ENCODE measurements at regions not wholly inside any gene's neighbourhood (a gene's known extent, or its start where the extent isn't known, plus 50 kb on each side); places are given as distances from the start of the nearest gene placed in this dataset.

DNA sequence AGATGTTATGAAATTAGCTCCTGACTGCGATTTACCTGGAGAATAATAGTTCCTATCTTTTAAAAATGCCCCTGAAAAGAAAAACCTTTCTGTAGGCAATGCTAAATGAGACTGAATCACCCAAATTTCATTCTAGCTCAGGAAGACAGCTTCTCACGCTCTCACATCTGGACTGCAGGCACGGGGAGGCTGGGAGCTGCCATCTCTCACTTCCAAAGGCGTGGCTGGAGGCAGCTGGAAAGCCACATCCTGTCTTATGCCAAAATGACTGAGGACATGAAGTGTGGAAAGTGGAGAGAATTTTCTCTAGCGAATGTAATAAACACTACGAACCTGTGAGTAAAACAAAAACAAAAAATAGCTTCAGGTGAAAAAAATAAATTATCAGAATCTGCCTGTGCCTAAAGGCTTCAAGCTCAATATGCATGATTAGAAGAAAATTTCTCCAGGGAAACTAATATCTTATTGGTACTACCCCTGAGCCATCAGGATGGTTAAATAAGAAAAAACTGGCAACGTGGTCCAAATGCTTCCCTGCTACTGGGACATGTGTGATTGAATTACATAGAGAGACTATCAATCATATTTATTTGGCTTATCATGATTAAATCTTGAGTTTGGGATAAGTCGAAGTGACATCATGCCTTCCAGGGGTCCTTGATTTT lies 58.1 kb upstream of the UBL3 start:
- Histone ChIP-seq H3K36me3 (ENCODE audit: insufficient read depth, low read length) (no peaks in the 10 kb centered on the region), H3K9me3 (ENCODE audit: control insufficient read depth in 1 of 2, insufficient read depth in 1 of 2, low read length in 2 of 2) (no peaks in the 10 kb centered on the region), H3K4me3 (ENCODE audit: low read length) (no peak overlapping the region), H3K4me1 (ENCODE audit: insufficient read depth, low read length) (peaks cover 2% of the 10 kb centered on the region), H3K27ac (ENCODE audit: low read depth in 1 of 2, low read length in 2 of 2) (no peak overlapping the region), H3K27me3 (ENCODE audit: control insufficient read depth in 1 of 2, insufficient read depth in 2 of 2, low read length in 2 of 2) (no peaks in the 10 kb centered on the region)
- Mint-ChIP-seq H3K4me1 (ENCODE audit: low read depth) (peaks cover 6% of the 10 kb centered on the region), H3K36me3 (ENCODE audit: low read depth) (no peaks in the 10 kb centered on the region), H3K27ac (no peak overlapping the region), H3K27me3 (no peaks in the 10 kb centered on the region), H3K4me3 (no peak overlapping the region), H3K9me3 (no peaks in the 10 kb centered on the region)
- TF ChIP-seq, protein P1, sequence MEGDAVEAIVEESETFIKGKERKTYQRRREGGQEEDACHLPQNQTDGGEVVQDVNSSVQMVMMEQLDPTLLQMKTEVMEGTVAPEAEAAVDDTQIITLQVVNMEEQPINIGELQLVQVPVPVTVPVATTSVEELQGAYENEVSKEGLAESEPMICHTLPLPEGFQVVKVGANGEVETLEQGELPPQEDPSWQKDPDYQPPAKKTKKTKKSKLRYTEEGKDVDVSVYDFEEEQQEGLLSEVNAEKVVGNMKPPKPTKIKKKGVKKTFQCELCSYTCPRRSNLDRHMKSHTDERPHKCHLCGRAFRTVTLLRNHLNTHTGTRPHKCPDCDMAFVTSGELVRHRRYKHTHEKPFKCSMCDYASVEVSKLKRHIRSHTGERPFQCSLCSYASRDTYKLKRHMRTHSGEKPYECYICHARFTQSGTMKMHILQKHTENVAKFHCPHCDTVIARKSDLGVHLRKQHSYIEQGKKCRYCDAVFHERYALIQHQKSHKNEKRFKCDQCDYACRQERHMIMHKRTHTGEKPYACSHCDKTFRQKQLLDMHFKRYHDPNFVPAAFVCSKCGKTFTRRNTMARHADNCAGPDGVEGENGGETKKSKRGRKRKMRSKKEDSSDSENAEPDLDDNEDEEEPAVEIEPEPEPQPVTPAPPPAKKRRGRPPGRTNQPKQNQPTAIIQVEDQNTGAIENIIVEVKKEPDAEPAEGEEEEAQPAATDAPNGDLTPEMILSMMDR (IDR thresholded peaks at IDR 0.05): no peak
- ChIA-PET POLR2A (interaction anchor here (0.6 to 2.2 kb wide), 3 partner anchors 10 to 27 kb away, joined by 3 to 8 read pairs (median 4); no protein-coding TSS in a partner anchor), CTCF (no interaction called here)
- ATAC-seq (ENCODE audit: poor library complexity) (no peak), DNase-seq (no peak)
- intact Hi-C loops (cut with DNase I, micrococcal nuclease): no loop called here

DNA sequence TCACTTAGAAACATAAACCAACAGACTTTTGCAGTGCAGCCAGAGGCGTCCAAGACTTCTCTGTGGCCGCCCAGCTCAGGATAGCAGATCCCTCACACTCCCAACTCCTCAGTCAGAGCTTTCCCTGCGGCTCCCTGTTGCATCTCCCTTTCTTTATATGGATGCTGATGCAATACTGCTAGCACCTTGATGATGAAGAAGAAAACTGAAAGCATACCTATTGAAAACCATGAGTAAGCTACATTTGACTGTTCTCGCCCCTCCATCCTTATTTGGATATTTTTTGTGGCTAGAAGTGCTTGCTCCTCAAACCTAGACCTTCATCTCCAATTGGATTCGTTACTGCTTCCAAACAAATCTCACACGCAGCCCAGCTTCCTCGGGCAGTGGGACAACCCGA lies 57.3 kb upstream of the UBL3 start:
- Histone ChIP-seq H3K27me3 (ENCODE audit: control insufficient read depth in 1 of 2, insufficient read depth in 2 of 2, low read length in 2 of 2) (no peaks in the 10 kb centered on the region), H3K36me3 (ENCODE audit: insufficient read depth, low read length) (no peaks in the 10 kb centered on the region), H3K27ac (ENCODE audit: low read depth in 1 of 2, low read length in 2 of 2) (no peak overlapping the region), H3K4me3 (ENCODE audit: low read length) (no peak overlapping the region), H3K9me3 (ENCODE audit: control insufficient read depth in 1 of 2, insufficient read depth in 1 of 2, low read length in 2 of 2) (no peaks in the 10 kb centered on the region), H3K4me1 (ENCODE audit: insufficient read depth, low read length) (peaks cover 11% of the 10 kb centered on the region)
- no peak for DNase-seq
- Mint-ChIP-seq H3K27ac (no peak overlapping the region), H3K4me3 (no peak overlapping the region), H3K9me3 (no peaks in the 10 kb centered on the region), H3K27me3 (no peaks in the 10 kb centered on the region), H3K4me1 (ENCODE audit: low read depth) (peaks cover 14% of the 10 kb centered on the region), H3K36me3 (ENCODE audit: low read depth) (no peaks in the 10 kb centered on the region)
- intact Hi-C loops (cut with DNase I, micrococcal nuclease): no loop called here
- no peak for ATAC-seq (ENCODE audit: poor library complexity)
- ChIA-PET CTCF (no interaction called here), POLR2A (interaction anchor here (1.5 to 2.2 kb wide), 2 partner anchors 16 to 28 kb away, joined by 4 to 8 read pairs; no protein-coding TSS in a partner anchor)
- TF ChIP-seq, protein P1 (IDR thresholded peaks at IDR 0.05): no peak

- TF ChIP-seq, protein P1 (IDR thresholded peaks at IDR 0.05): no peak
- peaks cover 26% of the 10 kb centered on the region for H3K4me1 Mint-ChIP-seq (ENCODE audit: low read depth)
- no peaks in the 10 kb centered on the region for H3K27me3 ChIP-seq (ENCODE audit: control insufficient read depth in 1 of 2, insufficient read depth in 2 of 2, low read length in 2 of 2)
- H3K9me3 Mint-ChIP-seq: no peaks in the 10 kb centered on the region
- intact Hi-C loops (cut with DNase I, micrococcal nuclease): no loop called here
- H3K27me3 Mint-ChIP-seq: no peaks in the 10 kb centered on the region
- ATAC-seq (ENCODE audit: poor library complexity): no peak
- H3K4me3 ChIP-seq (ENCODE audit: low read length): no peak overlapping the region
- H3K36me3 Mint-ChIP-seq (ENCODE audit: low read depth): no peaks in the 10 kb centered on the region
- no peak for DNase-seq
- no peaks in the 10 kb centered on the region for H3K9me3 ChIP-seq (ENCODE audit: control insufficient read depth in 1 of 2, insufficient read depth in 1 of 2, low read length in 2 of 2)
- H3K4me3 Mint-ChIP-seq: no peak overlapping the region
- H3K4me1 ChIP-seq (ENCODE audit: insufficient read depth, low read length): peaks cover 18% of the 10 kb centered on the region
- H3K27ac ChIP-seq (ENCODE audit: low read depth in 1 of 2, low read length in 2 of 2): no peak overlapping the region
- ChIA-PET CTCF (no interaction called here), POLR2A (no interaction called here)
- no peaks in the 10 kb centered on the region for H3K36me3 ChIP-seq (ENCODE audit: insufficient read depth, low read length)
- H3K27ac Mint-ChIP-seq: no peak overlapping the region
These were observed 56.1 kb upstream of the UBL3 start for GRCh38 chr13:29906432-29907011.
